ENCODE measurements at regions not wholly inside any gene's neighbourhood (a gene's known extent, or its start where the extent isn't known, plus 50 kb on each side); places are given as distances from the start of the nearest gene placed in this dataset.

- TF ChIP-seq CTCF (optimal IDR thresholded peaks at IDR 0.05 in 1 of 3, IDR thresholded peaks at IDR 0.05 in 1 of 3, conservative IDR thresholded peaks at IDR 0.05 in 1 of 3; ENCODE audit: extremely low read depth in 1 of 3, insufficient read depth in 2 of 3, low read length in 3 of 3) (no peak), EZH2 (IDR thresholded peaks at IDR 0.05; ENCODE audit: low read length) (no peak)
Measured at GRCh38 chr4:81833576-81833975, 361.9 kb upstream of the RASGEF1B start.

All from keratinocyte (primary cell).